Astrocyte (in vitro differentiated cells and primary cell): ENCODE measurements at regions not wholly inside any gene's neighbourhood (a gene's known extent, or its start where the extent isn't known, plus 50 kb on each side); places are given as distances from the start of the nearest gene placed in this dataset.

Experiments
- EZH2 ChIP-seq: IDR thresholded peaks from 2 replicates; pipeline ENCODE4 v1.6.1; 2012; ENCODE audit warnings: mild to moderate bottlenecking, low read length, inconsistent platforms; ENCODE audit not compliant: insufficient read depth
- TF ChIP-seq, protein P1 (sequence below): IDR thresholded peaks from 2 replicates; pipeline ENCODE4 v1.5.1; 2011; ENCODE audit warnings: low read depth, mild to moderate bottlenecking, inconsistent platforms, low read length, moderate library complexity; ENCODE audit not compliant: insufficient read depth

DNA sequence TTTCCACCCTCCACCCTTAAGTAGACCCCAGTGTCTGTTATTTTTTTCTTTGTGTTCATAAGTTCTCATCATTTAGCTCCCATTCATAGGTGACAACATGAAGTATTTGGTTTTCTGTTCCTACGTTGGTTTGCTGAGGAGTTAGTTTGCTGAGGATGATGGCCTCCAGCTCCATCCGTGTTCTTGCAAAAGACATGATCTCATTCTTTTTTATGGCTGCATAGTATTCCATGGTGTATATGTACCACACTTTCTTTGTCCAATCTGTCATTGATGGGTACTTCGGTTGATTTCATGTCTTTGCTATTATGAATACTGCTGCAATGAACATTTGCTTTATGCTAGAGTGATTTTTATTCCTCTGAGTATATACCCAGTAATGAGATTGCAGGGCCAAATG, 301.2 kb downstream of the ADGRG6 start:
- TF ChIP-seq, protein P1, sequence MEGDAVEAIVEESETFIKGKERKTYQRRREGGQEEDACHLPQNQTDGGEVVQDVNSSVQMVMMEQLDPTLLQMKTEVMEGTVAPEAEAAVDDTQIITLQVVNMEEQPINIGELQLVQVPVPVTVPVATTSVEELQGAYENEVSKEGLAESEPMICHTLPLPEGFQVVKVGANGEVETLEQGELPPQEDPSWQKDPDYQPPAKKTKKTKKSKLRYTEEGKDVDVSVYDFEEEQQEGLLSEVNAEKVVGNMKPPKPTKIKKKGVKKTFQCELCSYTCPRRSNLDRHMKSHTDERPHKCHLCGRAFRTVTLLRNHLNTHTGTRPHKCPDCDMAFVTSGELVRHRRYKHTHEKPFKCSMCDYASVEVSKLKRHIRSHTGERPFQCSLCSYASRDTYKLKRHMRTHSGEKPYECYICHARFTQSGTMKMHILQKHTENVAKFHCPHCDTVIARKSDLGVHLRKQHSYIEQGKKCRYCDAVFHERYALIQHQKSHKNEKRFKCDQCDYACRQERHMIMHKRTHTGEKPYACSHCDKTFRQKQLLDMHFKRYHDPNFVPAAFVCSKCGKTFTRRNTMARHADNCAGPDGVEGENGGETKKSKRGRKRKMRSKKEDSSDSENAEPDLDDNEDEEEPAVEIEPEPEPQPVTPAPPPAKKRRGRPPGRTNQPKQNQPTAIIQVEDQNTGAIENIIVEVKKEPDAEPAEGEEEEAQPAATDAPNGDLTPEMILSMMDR: no peak
- TF ChIP-seq EZH2: no peak
